ENCODE measurements at regions not wholly inside any gene's neighbourhood (a gene's known extent, or its start where the extent isn't known, plus 50 kb on each side); places are given as distances from the start of the nearest gene placed in this dataset.
A peak's percentile ranks its signal among the peaks of the same experiment; 100 is the strongest.
"Not testable (repeated sequence)": the region's sequence is repeated elsewhere in the genome, so short reads cannot be mapped to it uniquely, and the experiment has no call there.

- no peak for DNase-seq
These were observed 478.7 kb downstream of the MFSD1 start for GRCh38 chr3:159280386-159281191.

GRCh38 chr3:159293493-159293892 is 491.6 kb downstream of the MFSD1 start:
- no peak for DNase-seq

- no peak for DNase-seq
These were observed 500.1 kb downstream of the MFSD1 start for GRCh38 chr3:159301961-159302360.

- no peak for DNase-seq
These were observed 503.2 kb downstream of the MFSD1 start for GRCh38 chr3:159305017-159305416.

GRCh38 chr3:159316706-159317105 is 514.9 kb downstream of the MFSD1 start:
- not testable (repeated sequence) for DNase-seq

GRCh38 chr3:159319156-159319555 is 517.3 kb downstream of the MFSD1 start:
- DNase-seq = no peak

GRCh38 chr3:159322322-159322939 is 520.6 kb downstream of the MFSD1 start:
- DNase-seq = peak; percentile 11

- DNase-seq = no peak
These were observed 522.0 kb downstream of the MFSD1 start for GRCh38 chr3:159323848-159324247.

GRCh38 chr3:159326998-159327397 is 525.1 kb downstream of the MFSD1 start:
- no peak for DNase-seq

GRCh38 chr3:159332535-159333099 is 530.8 kb downstream of the MFSD1 start:
- DNase-seq = no peak

- DNase-seq = no peak
These were observed 537.3 kb downstream of the MFSD1 start for GRCh38 chr3:159339131-159339530.

GRCh38 chr3:159340877-159341500 is 539.1 kb downstream of the MFSD1 start:
- DNase-seq = no peak

- DNase-seq = no peak
These were observed 544.5 kb downstream of the MFSD1 start for GRCh38 chr3:159346271-159346903.

GRCh38 chr3:159348431-159348830 is 546.6 kb downstream of the MFSD1 start:
- DNase-seq = no peak

- no peak for DNase-seq
These were observed 554.8 kb downstream of the MFSD1 start for GRCh38 chr3:159356606-159357005.

GRCh38 chr3:159364511-159364910 is 562.7 kb downstream of the MFSD1 start:
- no peak for DNase-seq

GRCh38 chr3:159366476-159366875 is 564.6 kb downstream of the MFSD1 start:
- DNase-seq = no peak

GRCh38 chr3:159371961-159372360 is 570.1 kb downstream of the MFSD1 start:
- DNase-seq = no peak

GRCh38 chr3:159378396-159379194 is 576.7 kb downstream of the MFSD1 start:
- DNase-seq = no peak

GRCh38 chr3:159380891-159381290 is 579.0 kb downstream of the MFSD1 start:
- DNase-seq = no peak

GRCh38 chr3:159390656-159391212 is 588.9 kb downstream of the MFSD1 start:
- DNase-seq = no peak

GRCh38 chr3:159397683-159398082 is 591.0 kb upstream of the IL12A start:
- DNase-seq = not testable (repeated sequence)
